NCI-H226 (cell line): ENCODE measurements at regions not wholly inside any gene's neighbourhood (a gene's known extent, or its start where the extent isn't known, plus 50 kb on each side); places are given as distances from the start of the nearest gene placed in this dataset.

Source experiments
- DNase-seq: peaks from one replicate; pipeline ENCODE4 v3.0.0-alpha.2; 2015

DNA sequence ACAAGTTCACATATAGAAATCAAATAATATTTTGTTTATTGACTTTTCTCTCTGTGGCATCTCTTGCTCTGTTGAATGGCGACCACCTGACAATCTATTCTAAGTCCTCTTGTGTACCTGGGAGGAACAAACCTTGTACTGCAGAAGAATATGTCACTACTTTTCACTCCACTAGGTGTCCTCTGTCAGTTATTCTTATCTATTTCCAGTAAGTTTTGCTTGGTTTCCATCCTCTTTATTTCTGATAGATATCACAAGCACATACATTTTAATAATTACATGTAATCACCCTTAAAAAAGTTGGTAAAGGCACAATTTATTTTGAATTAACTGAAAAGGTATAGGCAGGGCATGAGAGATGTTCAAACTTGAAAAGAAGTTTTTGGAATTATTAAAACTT is 238.4 kb downstream of the SNCA start:
- no peak for DNase-seq

DNA sequence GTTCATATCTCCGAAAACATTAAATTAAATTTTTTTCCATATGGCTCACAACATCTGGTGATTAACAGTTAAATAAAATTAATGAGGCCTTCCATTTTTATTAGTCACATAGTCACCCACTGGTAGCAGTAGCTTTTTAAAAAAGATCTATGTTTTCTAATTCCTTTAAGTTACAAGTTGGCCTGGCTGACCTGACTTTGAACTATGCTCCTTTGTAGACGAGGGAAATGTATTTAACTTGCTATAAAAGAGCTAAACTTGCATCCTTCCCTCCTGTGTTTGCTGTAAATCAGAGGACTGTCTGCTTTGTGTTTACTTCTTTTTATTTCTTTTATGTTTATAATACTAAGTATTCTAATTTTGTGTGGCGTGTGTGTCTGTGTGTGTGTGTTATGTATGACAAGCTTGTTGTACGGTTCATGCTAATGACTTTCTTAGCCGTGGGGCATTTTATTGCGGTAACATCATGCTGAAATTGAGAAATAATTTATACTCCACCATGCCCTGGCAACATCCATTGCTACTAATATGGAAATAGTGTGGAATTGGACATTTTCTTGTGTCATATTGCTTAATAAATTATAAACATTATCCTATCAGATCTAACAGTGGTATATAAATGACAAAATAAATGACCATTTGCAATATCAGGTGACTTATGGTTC is 241.7 kb downstream of the SNCA start:
- DNase-seq = no peak

DNA sequence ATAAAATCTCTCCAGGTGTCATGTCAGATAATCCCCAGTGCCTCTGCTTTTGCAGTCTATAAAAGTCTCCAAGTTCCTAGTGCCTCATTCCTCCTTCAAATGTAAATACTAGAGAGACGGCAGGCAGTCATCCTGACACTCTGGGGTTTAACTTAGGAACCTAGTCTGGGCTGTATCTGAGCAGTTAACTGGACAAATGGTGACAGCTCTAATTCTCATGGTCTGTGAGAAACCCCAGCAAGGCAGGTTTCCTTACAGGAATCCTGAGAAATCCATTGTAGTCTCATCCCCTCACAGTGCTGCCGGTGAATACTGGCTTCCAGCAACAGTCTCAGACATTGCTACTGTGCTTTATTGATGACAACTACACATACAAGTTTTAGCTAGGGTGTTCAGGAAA is 246.8 kb downstream of the SNCA start:
- no peak for DNase-seq

DNA sequence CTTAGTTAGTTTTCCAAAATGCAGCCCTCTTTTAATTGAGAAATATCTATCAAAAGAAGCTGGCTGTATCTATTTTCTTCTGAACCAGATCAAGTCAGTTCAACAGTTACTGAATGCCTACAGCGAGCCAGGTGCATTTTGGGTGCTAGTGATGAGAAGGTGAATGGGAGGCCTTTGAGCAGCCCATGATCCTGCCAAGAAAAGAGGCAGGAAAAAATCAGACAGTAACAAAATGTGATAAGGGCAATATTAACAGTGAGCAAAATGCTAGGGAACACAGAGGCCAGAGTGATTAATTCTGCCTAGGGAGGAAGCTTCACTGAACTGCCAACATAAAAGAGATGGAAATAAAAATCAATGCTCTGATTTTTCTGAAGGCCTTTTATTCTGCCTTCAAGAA is 248.5 kb downstream of the SNCA start:
- no peak for DNase-seq

DNA sequence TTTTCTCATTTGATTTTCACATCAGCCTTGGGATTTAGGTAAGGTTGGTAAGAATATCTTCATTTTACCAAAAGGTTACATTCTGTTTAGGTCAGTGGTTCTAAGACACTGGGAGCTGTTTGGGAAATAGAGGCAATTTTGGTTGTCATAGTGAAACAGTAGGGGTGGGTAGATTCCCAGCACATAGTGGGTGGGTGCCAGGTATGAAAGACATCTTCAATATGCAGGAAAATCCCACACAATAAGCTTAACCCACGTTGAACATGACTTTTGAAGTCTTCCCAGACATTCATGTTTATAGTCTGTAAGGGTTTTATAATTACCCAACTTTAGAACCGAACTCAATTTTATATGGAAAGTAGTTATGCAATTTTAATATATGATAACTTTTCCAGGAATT is 249.6 kb downstream of the SNCA start:
- DNase-seq = no peak

DNA sequence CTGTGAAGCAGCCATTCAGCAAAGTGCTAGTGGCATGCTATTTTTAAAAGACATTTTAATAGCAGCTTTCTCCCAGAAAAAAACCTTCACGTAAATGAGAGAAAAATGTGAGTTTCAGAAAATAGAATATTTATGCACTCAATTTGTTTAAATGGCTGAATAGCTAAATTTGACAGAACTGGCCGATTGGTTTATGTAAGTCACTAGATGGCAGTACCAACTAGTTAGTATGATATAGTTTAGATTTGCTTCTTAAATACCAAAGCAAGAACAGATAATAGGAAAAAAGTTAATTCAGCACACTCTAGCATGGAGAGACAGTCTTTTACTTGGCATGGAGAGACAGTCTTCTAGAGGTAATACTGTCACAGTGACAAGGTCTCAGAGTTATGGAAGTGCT is 250.1 kb downstream of the SNCA start:
- no peak for DNase-seq

DNA sequence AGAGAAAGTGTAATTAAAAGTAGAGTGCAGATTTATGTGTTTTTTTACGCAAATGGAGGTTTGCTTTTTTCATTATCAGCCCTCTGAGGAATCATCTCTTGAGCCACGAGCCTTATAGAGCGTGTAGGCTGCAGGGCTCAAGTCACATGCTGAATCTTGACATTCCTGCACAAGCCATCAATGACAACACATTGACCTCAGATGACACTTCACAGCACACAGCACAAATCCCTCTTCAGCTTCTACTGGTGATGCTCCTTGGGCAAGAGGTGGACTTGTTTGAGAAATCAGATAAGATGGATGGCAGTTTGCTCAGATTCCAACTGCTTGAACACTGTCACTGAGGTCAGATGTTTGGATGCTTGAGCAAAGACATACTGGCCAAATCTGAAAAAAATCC is 250.6 kb downstream of the SNCA start:
- DNase-seq = no peak

DNA sequence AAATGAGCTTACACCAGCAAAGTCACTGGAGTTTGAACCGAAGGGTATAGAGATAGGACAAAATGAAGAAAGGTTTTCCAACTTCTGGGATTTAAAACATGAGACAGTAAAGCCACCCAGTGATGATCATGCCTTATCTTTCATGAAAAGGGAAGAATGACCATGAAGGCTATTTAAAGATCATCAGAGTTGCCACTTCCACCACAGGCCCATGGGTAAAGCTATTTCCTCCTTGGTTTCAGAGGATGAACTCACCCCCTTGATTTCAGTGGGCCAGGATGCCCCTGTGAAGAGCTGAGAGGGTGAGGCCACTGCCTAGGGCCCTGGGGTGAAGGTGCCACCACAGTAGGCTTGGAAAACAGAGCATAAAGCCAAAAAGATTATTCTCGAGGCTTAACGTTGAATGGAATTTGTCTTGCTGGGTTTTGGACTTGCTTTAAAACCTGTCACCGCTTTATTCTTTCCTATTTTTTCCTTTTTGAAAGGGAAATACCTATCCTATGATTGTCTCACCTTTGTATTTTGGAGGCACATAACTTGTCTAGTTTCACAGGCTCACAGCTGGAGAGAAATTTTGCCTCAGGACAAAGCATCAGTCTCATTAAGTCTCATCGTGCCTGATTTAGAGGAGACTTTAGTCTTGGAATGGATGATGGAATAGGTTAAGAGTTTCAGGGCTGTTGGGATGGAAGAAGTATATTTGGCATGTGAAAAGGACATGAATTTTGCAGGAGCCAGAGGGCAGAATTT is 254.0 kb downstream of the SNCA start:
- no peak for DNase-seq

DNA sequence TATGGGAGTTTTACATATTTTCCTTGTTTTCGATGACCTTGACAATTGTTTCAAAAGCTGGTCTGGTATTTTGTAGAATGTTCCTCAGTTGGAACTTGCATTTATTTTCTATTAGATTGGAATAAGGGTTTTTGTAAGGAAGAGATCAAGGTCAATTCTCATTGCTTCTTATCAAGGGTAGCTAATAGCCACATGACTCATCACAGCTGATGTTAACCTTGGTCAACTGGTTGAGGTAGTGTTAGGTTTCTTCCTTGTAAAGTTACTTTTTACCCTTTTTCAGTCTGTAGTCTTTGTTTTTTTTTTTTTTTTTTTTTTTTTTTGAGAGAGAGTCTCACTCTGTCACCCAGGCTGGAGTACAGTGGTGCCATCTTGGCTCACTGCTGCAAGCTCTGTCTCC is 257.2 kb downstream of the SNCA start:
- DNase-seq = peak; percentile 7

DNA sequence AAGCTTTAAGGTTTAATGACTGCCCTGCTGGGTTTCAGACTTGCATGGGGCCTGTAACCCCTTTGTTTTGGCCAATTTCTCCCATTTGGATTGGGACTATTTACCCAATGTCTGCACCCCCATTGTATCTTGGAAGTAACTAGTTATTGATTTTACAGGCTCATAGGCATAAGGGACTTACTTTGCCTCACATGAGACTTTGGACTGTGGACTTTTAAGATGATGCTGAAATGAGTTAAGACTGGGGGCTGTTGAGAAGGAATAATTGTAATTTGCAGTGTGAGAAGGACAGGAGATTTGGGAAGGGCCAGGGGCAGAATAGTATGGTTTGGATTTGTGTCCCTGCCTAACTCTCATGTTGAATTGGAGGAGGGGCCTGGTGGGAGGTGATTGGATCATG is 260.7 kb downstream of the SNCA start:
- no peak for DNase-seq

DNA sequence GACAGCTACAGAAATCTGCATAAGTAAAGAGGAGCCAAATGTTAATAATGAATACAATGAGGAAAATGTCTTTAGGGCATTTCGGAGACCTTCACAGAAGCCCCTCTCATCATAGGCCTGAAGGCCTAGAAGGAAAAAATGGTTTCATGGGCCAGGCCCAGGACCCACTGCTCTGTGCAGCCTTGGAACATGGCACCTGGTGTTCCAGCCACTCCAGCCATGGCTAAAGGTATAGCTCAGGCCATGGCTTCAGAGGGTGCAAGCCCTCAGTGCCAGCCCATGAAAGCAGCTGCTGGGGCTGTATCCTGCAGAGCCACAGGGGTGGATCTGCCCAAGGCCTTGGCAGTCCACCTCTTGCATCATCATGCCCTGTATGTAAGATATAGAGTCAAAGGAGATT is 261.1 kb downstream of the SNCA start:
- DNase-seq = no peak

DNA sequence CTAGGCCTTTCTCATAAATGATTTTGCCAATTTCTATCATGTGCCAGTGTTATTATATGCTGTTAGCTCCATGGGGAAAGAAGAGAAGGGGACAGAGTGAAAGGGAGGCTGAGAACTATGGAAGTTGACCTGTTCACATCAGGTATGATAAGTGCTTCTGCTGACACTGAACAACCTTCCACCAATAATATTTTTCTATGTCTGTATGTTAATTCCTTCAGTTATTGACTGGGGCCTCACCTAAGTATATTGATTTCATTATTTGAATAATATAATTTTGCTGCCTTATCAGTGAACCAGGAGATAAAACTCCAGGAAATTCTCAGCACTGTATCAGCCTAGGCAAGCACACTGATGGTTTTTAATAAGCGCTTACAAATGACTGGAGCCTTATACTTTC is 262.8 kb downstream of the SNCA start:
- DNase-seq = no peak

DNA sequence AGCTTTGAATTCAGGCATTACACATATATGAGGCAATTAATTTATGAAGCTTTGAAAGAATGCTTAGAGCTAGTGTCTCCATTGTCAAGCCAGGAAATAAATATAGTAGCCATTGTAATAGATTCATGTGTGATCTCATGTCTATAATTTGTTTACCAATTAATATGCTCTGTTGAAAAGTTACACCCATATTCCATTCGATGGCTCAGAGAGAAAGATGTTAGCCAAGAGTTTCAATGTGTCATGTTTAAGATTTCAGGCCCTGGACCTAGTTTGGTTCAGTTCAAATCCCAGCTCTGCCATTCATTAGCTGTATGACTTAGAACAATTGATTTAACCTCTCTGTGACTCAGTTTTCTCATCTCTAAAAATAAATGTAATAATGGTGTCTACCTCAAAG is 263.3 kb downstream of the SNCA start:
- DNase-seq = no peak

DNA sequence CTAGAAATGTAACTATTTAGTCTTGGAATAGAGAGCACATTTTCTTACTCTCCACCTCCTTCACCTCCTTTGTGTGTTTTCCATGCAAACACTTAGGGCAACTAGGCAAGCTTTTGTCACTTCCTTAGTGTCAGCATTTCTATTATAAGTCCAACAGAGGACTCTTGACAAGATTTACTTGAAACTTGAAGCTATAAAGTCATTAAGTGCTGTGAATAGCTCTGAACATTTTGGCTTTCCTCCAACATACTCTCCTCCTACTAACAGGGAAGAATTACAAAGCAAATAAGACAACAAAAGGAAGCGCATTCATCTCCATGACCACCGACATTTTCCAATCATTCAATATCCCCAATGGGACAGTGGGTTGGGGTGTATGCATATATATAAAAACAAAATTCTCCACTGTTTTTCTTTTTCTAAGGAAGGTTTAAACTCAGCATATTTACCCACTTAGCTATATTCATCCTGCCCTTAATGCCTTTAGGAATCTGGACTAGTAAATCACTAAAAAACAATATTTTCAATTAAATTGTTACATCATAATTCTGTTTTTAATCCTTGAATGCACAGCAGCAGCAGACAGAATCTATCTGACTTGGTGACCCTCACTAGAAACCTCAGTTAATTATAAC is 264.6 kb downstream of the SNCA start:
- DNase-seq = no peak

DNA sequence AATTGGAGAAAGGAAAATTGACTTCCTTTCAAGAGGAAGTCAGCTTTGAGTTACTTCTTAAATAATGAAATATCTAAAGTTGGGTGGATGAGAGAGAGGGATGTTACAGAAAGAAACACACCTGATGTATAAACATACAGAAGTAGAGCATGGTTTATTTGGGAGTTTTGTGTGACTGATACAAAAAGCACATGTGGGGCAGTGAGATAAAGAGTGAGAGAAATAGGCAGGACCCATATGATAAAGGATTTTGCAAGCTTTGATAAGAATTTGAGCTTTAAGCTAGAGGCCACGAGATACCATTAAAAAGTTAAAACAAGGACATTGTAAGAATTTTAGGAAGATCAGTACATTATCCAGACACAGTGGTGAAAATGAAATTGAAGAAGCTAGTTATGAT is 263.3 kb upstream of the GPRIN3 start:
- no peak for DNase-seq

DNA sequence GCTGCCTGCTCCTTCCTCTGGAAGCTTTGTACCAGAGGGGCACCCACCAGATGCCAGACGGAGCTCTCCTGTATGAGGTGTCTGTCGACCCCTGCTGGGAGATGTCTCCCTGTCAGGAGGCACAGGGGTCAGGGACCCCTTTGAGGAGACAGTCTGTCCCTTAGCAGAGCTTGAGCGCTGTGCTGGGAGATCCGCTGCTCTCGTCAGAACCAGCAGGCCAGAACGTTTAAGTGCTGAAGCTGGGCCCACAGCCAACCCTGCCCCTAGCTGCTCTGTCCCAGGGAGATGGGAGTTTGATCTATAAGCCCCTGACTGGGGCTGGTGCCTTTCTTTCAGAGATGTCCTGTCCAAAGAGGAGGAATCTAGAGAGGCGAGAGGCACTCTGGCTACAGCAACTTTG is 260.3 kb upstream of the GPRIN3 start:
- no peak for DNase-seq

DNA sequence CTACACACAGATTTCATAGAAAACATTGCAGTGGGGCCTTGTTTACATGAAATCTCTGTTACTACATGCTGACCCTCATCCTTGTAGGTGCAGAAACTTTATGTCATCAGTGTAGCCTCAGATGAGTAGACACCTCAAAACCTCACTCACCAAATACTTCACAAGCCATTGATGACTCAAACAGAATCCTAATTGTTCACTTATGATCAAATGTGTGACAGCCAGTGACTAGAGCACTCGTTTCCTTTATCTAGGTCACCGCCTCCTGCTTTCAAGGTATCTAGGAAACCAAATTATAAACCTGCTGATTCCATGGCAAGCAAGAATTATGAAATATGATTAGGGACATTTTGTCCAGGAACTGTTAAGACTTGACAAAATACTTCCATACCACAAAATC is 255.8 kb upstream of the GPRIN3 start:
- DNase-seq = no peak

DNA sequence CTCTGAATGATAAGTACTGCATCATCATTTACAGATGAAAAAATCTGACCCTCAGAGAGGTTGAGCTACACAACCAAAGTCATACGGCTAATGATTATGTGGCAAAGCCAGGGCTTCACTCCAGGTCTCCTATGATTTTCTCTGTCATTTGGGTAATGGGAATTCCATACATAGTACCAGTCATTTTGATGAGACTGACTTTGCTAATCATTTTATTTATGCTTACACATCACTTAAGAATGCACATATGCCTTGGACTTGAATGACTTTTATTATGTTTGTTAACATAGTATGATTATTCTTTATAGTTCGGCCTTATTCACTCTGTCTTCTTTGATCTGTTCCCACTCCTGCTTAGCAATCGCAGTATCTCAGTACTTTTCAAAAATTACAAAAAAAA is 255.1 kb upstream of the GPRIN3 start:
- DNase-seq = no peak

DNA sequence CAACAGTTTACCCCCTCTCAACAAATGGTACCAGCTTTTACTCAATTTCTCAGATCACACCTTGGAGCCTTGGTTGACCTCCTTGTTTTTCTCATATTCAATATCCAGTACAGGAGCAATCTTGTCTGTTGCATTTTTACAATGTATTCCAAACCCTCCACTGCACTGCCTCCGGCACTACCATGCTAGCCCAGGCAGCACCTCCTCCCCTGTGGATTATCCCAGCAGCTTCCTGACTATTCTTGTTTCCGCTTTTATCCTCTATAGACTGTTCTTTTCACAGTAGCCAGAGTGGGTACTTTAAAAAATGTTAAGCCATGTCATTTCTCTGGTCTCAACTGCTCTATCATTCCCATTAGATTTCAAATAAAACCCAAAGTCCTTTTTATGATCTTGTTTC is 253.4 kb upstream of the GPRIN3 start:
- DNase-seq = no peak

DNA sequence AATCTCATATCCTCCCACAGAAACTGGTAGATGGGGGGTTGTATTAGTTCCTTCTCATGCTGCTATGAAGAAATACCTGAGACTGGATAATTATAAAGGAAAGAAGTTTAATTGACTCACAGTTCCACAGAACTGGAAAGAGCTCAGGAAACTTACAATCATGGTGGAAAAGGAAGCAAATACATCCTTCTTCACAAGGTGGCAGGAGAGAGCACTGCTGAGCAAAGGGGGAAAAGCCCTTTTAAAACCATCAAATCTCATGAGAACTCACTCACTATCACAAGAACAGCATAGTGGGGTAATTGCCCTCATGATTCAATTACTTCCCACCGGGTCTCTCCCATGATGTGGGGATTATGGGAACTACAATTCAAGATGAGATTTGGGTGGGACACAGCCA is 250.5 kb upstream of the GPRIN3 start:
- no peak for DNase-seq

DNA sequence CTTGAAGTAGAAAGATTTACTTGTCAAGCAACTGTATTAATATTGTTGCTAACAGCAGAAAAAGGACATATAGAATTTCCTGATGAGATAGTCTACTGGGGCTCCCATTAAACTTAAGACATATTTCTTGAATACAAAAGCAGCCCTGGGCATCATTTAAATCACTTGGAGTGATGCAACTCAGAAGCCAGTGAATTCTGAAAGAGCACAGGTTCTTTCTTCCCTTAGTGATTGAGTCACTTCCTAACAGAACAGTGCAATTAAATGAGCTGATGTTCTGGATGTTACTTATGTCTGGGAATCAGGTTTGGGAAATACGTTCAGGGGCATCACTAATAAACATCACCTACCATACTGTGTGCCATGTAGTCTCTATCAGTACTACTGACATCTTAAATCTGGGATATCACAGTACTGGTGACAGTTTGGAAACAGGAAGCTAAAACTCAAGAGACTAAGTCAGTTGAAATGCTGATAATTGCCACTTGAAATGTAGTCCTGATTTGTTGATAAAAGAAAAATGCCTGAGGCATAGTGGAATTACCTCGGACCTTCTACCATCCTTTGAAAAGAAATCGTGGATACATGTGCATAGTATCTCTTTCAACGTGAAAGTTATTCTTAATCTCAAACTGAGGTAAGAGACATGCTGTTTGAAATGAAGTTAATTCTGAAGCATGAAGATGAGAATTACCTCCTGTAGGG is 249.2 kb upstream of the GPRIN3 start:
- peak; percentile 15 for DNase-seq

DNA sequence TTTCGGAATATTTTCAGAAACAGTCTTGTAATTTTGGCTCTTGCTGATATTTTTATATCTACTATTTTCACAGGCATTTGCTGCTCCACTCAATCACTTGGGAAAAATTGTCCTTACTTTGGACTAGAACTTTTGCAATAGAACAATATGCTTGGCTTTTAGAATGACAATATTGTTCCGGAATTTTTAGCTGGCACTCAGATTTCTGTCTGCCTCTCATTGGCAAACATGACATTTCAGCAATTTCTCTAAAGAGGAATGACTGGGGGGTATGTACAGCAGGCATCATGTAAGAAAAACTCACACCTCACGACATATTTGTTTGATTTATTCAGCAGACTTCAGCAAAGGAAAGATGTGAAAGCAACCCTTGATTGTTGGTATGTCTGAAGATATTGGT is 243.6 kb upstream of the GPRIN3 start:
- DNase-seq = no peak

DNA sequence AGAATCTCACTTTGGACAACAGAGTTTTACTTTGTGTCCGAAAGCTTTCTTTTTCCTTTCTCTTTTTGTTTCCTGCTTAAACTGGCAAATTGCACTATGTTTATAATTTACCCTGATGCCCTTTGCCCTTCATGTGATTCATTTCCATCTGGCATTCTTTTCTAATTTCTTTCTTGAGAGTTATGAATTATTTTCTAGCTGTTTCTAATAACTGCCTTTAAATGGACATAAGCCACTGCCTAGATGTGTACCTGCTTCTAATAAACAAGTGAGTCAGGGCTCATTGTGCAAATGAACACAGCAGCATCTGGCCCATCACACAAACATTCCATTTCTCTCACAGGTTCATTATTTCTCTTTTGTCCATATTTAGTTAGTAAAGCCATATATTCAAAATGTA is 242.3 kb upstream of the GPRIN3 start:
- peak; percentile 12 for DNase-seq

DNA sequence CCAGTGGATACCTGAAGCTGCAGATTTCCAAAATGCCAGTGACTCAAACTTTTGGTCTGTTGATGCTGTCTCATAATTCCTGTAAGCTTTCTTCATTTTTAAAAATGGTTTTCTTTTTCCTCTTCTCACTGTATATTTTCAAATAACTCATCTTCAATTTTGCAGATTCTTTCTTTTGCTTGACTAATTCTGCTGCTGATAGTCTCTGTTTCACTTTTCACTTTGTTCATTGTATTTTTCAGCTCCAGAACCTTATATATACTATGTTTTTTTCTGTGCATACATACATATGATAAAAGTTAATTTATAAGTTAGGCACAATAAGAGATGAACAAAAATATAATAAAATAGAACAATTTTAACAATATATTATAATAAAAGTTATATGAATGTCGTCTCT is 237.7 kb upstream of the GPRIN3 start:
- DNase-seq = no peak
